NOMO-1 treated with dmso at 0.1 percent for 144 hours (cell line): ENCODE measurements at regions not wholly inside any gene's neighbourhood (a gene's known extent, or its start where the extent isn't known, plus 50 kb on each side); places are given as distances from the start of the nearest gene placed in this dataset.
"Not testable (repeated sequence)": the region's sequence is repeated elsewhere in the genome, so short reads cannot be mapped to it uniquely, and the experiment has no call there.

ENCODE experiments used
- DNase-seq: peaks from one replicate; lab custom pipeline; 2025; ENCODE audit not compliant: unreplicated experiment; lab: John Stamatoyannopoulos, UW

GRCh38 chr12:131447636-131448035 lies 263.3 kb upstream of the SFSWAP start:
- DNase-seq: not testable (repeated sequence)

GRCh38 chr12:131448254-131448795 lies 262.6 kb upstream of the SFSWAP start:
- DNase-seq: no peak

GRCh38 chr12:131449027-131449426 lies 261.9 kb upstream of the SFSWAP start:
- no peak for DNase-seq

GRCh38 chr12:131452444-131452860 lies 258.4 kb upstream of the SFSWAP start:
- DNase-seq: no peak

- DNase-seq: peak; percentile 32
Measured at GRCh38 chr12:131454418-131455217, 256.3 kb upstream of the SFSWAP start.

GRCh38 chr12:131455218-131455506 lies 255.7 kb upstream of the SFSWAP start:
- no peak for DNase-seq

- no peak for DNase-seq
Measured at GRCh38 chr12:131455581-131456110, 255.2 kb upstream of the SFSWAP start.

GRCh38 chr12:131456301-131457027 lies 254.4 kb upstream of the SFSWAP start:
- no peak for DNase-seq

- no peak for DNase-seq
Measured at GRCh38 chr12:131457028-131457310, 253.9 kb upstream of the SFSWAP start.

GRCh38 chr12:131457331-131458047 lies 253.4 kb upstream of the SFSWAP start:
- DNase-seq: no peak

GRCh38 chr12:131458048-131458374 lies 252.9 kb upstream of the SFSWAP start:
- DNase-seq: no peak

GRCh38 chr12:131458931-131459772 lies 251.7 kb upstream of the SFSWAP start:
- DNase-seq: no peak

GRCh38 chr12:131459773-131460365 lies 251.0 kb upstream of the SFSWAP start:
- DNase-seq: no peak

- DNase-seq: no peak
Measured at GRCh38 chr12:131460520-131460919, 250.4 kb upstream of the SFSWAP start.

- DNase-seq: no peak
Measured at GRCh38 chr12:131461096-131461495, 249.8 kb upstream of the SFSWAP start.

GRCh38 chr12:131463174-131463573 lies 247.7 kb upstream of the SFSWAP start:
- no peak for DNase-seq

GRCh38 chr12:131464081-131464480 lies 246.8 kb upstream of the SFSWAP start:
- no peak for DNase-seq

- DNase-seq: no peak
Measured at GRCh38 chr12:131466306-131466705, 244.6 kb upstream of the SFSWAP start.

- DNase-seq: no peak
Measured at GRCh38 chr12:131466932-131467331, 244.0 kb upstream of the SFSWAP start.

GRCh38 chr12:131468206-131468605 lies 242.7 kb upstream of the SFSWAP start:
- no peak for DNase-seq
